ENCODE measurements at regions not wholly inside any gene's neighbourhood (a gene's known extent, or its start where the extent isn't known, plus 50 kb on each side); places are given as distances from the start of the nearest gene placed in this dataset.

- TF ChIP-seq ZNF350 (CRISPR knock-in tag; IDR thresholded peaks at IDR 0.05; ENCODE audit: borderline replicate concordance, low read depth), result no peak
- TF ChIP-seq KDM5B (CRISPR knock-in tag; IDR thresholded peaks at IDR 0.05; ENCODE audit: borderline replicate concordance), result no peak
- no peak for TF ChIP-seq KDM2A (CRISPR knock-in tag; IDR thresholded peaks at IDR 0.05; ENCODE audit: borderline replicate concordance, low read depth)
- no peak for TF ChIP-seq MTF1 (CRISPR knock-in tag; IDR thresholded peaks at IDR 0.05)
- TF ChIP-seq POGZ (CRISPR knock-in tag; IDR thresholded peaks at IDR 0.05), result no peak
- TF ChIP-seq ZNF253 (CRISPR knock-in tag; IDR thresholded peaks at IDR 0.05; ENCODE audit: borderline replicate concordance), result no peak
- TF ChIP-seq MED13 (CRISPR knock-in tag; IDR thresholded peaks at IDR 0.05), result no peak
- no peak for TF ChIP-seq ZNF10 (CRISPR knock-in tag; IDR thresholded peaks at IDR 0.05; ENCODE audit: borderline replicate concordance, low read depth)
These were observed 155.6 kb downstream of the GATB start (continued) for GRCh38 chr4:151605215-151605614.

- BruUV-seq (replicated peaks), result no TSS peak
- intact Hi-C loops (cut with micrococcal nuclease; ENCODE audit: unreplicated experiment), result no loop called here
- H2AFZ ChIP-seq (ENCODE audit: low read length), result no peak overlapping the region
- H3K9ac ChIP-seq (ENCODE audit: insufficient read depth, low read depth, low read length), result no peak overlapping the region
- no peak for ATAC-seq
- no peaks in the 10 kb centered on the region for H3K27me3 ChIP-seq (ENCODE audit: control insufficient read depth in 1 of 2, insufficient read depth in 2 of 2, low read length in 2 of 2)
- no peak overlapping the region for H3K27ac ChIP-seq (ENCODE audit: extremely low read length, insufficient read depth, low read length)
- in situ Hi-C loops (cut with HindIII; ENCODE audit: extremely low pct_ligation_motif_present, low pct_unique_long_range_greater_than_20kb), result loop anchor here (10.0 kb wide), 2 partner anchors 121 to 491 kb away; no protein-coding TSS in a partner anchor
- no peak for DNase-seq (ENCODE audit: low spot score)
- ChIA-PET CTCF (ENCODE audit: low intra/inter-chr PET ratio, low total read pairs) (no interaction called here), POLR2A (no interaction called here)
- H3K4me1 ChIP-seq (ENCODE audit: insufficient read depth, low read length), result no peaks in the 10 kb centered on the region
- FAIRE-seq, result no peak
- no peaks in the 10 kb centered on the region for H3K79me2 ChIP-seq (ENCODE audit: insufficient read depth, low read length)
- no peak overlapping the region for H3K4me3 ChIP-seq (replicated peaks in 1 of 3; ENCODE audit: insufficient read depth in 1 of 3, low read depth in 2 of 3, low read length in 3 of 3)
- no peaks in the 10 kb centered on the region for H3K36me3 ChIP-seq (replicated peaks in 1 of 2; ENCODE audit: control insufficient read depth in 1 of 2, insufficient read depth in 2 of 2, low read length in 2 of 2)
- no peaks in the 10 kb centered on the region for H3K9me3 ChIP-seq (ENCODE audit: low read length)
- H4K20me1 ChIP-seq (ENCODE audit: insufficient read depth, low read length), result no peaks in the 10 kb centered on the region
- H3K4me2 ChIP-seq (ENCODE audit: low read depth, low read length), result no peak overlapping the region
- 73% methylated on average over 5 of the region's 5 CpGs for WGBS (ENCODE audit: low lambda C conversion rate)
- TF ChIP-seq PHB2 (IDR thresholded peaks at IDR 0.05; ENCODE audit: partially characterized antibody), result no peak
- TF ChIP-seq SMARCE1 (IDR thresholded peaks at IDR 0.05; ENCODE audit: borderline replicate concordance), result no peak
- TF ChIP-seq HOMEZ (CRISPR knock-in tag; IDR thresholded peaks at IDR 0.05; ENCODE audit: low read depth), result no peak
- no peak for TF ChIP-seq TBX3 (IDR thresholded peaks at IDR 0.05; ENCODE audit: borderline replicate concordance)
- no peak for TF ChIP-seq DMTF1 (CRISPR knock-in tag; IDR thresholded peaks at IDR 0.05)
- TF ChIP-seq PHF8 (CRISPR knock-in tag; IDR thresholded peaks at IDR 0.05), result no peak
- no peak for TF ChIP-seq ZNF160 (CRISPR knock-in tag; IDR thresholded peaks at IDR 0.05)
- TF ChIP-seq HOXA7 (CRISPR knock-in tag; IDR thresholded peaks at IDR 0.05), result no peak
- TF ChIP-seq SIN3A (IDR thresholded peaks at IDR 0.05; ENCODE audit: borderline replicate concordance, low read depth, low read length), result no peak
- no peak for TF ChIP-seq ZNF510 (CRISPR knock-in tag; IDR thresholded peaks at IDR 0.05; ENCODE audit: low read depth)
- no peak for TF ChIP-seq BHLHE40 (IDR thresholded peaks at IDR 0.05; ENCODE audit: low read length)
- no peak for TF ChIP-seq ZBTB14 (CRISPR knock-in tag; IDR thresholded peaks at IDR 0.05)
- no peak for TF ChIP-seq HDAC2 (CRISPR knock-in tag; IDR thresholded peaks at IDR 0.05)
- no peak for TF ChIP-seq ZNF557 (CRISPR knock-in tag; IDR thresholded peaks at IDR 0.05)
- no peak for TF ChIP-seq THAP11 (CRISPR knock-in tag; IDR thresholded peaks at IDR 0.05)
These were observed 154.7 kb downstream of the GATB start for GRCh38 chr4:151606061-151606460.
